H7 (cell line): ENCODE measurements at regions not wholly inside any gene's neighbourhood (a gene's known extent, or its start where the extent isn't known, plus 50 kb on each side); places are given as distances from the start of the nearest gene placed in this dataset.
"Not testable (repeated sequence)": the region's sequence is repeated elsewhere in the genome, so short reads cannot be mapped to it uniquely, and the experiment has no call there.

Experiments used
- DNase-seq: peaks from one replicate; pipeline ENCODE4 v3.0.0; 2012
- H3K27me3 ChIP-seq: 2 replicates; pipeline ENCODE4 v1.6.0; 2011; ENCODE audit warnings: mild to moderate bottlenecking, low read length; ENCODE audit not compliant: control insufficient read depth, insufficient read depth
- H3K36me3 ChIP-seq: replicated peaks from 2 replicates; pipeline ENCODE4 v1.5.1; 2011; ENCODE audit warnings: low read length; ENCODE audit not compliant: control insufficient read depth, insufficient read depth
- H3K4me3 ChIP-seq: 2 replicates; pipeline ENCODE4 v1.5.1; 2011; ENCODE audit warnings: low read depth, mild to moderate bottlenecking, control low read depth, low read length, moderate library complexity; ENCODE audit not compliant: insufficient read depth

GRCh38 chr1:198848206-198848605 lies 209.4 kb downstream of the PTPRC start:
- Histone ChIP-seq H3K36me3 (no peaks in the 10 kb centered on the region), H3K27me3 (no peaks in the 10 kb centered on the region), H3K4me3 (no peak overlapping the region)
- DNase-seq, result no peak

GRCh38 chr1:198848649-198849048 lies 209.8 kb downstream of the PTPRC start:
- Histone ChIP-seq H3K4me3 (no peak overlapping the region), H3K36me3 (no peaks in the 10 kb centered on the region), H3K27me3 (no peaks in the 10 kb centered on the region)
- DNase-seq, result no peak

- Histone ChIP-seq H3K36me3 (no peaks in the 10 kb centered on the region), H3K27me3 (no peaks in the 10 kb centered on the region), H3K4me3 (no peak overlapping the region)
- DNase-seq, result no peak
Observed at GRCh38 chr1:198849093-198849492, 210.3 kb downstream of the PTPRC start.

DNA sequence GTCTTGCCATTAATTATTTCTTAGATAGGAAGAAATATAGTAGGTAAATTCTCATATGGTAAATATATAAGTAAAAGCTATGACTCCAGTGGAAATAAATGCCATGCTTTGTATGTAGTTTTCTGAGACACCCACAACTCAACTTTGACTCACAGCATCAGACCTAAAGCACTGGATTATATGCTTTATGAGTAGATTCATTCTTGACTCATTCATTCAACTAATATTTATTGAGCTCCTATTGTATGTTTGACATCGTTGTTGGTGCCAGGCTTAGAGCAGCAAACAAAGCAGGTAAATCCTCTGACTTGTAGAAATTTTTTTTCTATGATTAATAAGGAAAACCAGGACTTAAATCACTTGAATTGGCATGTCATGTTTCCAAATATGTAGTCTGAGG lies 211.4 kb downstream of the PTPRC start:
- Histone ChIP-seq H3K4me3 (no peak overlapping the region), H3K27me3 (no peaks in the 10 kb centered on the region), H3K36me3 (no peaks in the 10 kb centered on the region)
- no peak for DNase-seq

DNA sequence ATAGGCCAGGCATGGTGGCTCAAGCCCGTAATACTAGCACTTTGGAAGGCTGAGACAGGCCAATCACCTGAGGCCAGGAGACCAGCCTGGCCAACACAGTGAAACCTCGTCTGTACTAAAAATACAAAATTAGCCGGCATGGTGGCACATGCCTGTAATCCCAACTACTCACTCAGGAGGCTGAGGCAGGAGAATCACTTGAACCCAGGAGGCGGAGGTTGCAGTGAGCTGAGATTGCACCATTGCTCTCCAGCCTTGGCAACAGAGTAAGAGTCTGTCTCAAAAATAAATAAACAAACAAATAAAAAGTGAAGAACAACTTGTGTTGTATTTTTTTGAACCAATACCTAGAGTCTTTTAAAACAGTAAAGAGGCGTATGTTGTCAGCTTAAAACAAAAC lies 212.1 kb downstream of the PTPRC start:
- H3K4me3 ChIP-seq, DNase-seq, H3K27me3 ChIP-seq, H3K36me3 ChIP-seq: not testable (repeated sequence)

- DNase-seq, result no peak
- Histone ChIP-seq H3K36me3 (no peaks in the 10 kb centered on the region), H3K4me3 (no peak overlapping the region), H3K27me3 (no peaks in the 10 kb centered on the region)
Observed at GRCh38 chr1:198856601-198857000, 217.8 kb downstream of the PTPRC start.

GRCh38 chr1:198858033-198858432 lies 219.2 kb downstream of the PTPRC start:
- Histone ChIP-seq H3K36me3 (no peaks in the 10 kb centered on the region), H3K4me3 (no peak overlapping the region), H3K27me3 (no peaks in the 10 kb centered on the region)
- no peak for DNase-seq

- DNase-seq, result no peak
- Histone ChIP-seq H3K27me3 (no peaks in the 10 kb centered on the region), H3K4me3 (no peak overlapping the region), H3K36me3 (no peaks in the 10 kb centered on the region)
Observed at GRCh38 chr1:198860371-198860770, 221.5 kb downstream of the PTPRC start.

- H3K36me3 ChIP-seq, result no peaks in the 10 kb centered on the region
- no peaks in the 10 kb centered on the region for H3K27me3 ChIP-seq
- DNase-seq, result no peak
- no peak overlapping the region for H3K4me3 ChIP-seq
Observed at GRCh38 chr1:198861636-198862035, 222.8 kb downstream of the PTPRC start.

DNA sequence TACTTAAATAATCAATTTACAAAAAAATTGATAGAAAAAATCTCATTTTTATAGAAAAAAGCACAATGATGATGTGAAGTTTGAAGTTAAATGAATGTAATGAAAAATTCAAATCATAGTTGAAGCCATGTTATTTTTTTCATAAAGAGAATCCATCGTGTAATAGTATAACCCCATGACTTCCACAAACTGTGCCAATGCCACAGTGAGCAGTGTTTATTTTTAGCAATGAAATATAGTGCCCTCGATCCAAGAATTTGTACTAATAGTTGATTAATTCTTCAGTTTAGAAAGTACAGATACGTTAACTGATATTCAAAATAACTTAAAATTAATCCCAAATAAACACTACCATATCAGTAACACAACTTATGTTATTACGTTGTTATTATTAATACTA lies 225.9 kb downstream of the PTPRC start:
- no peaks in the 10 kb centered on the region for H3K27me3 ChIP-seq
- no peaks in the 10 kb centered on the region for H3K36me3 ChIP-seq
- DNase-seq, result no peak
- H3K4me3 ChIP-seq, result no peak overlapping the region

DNA sequence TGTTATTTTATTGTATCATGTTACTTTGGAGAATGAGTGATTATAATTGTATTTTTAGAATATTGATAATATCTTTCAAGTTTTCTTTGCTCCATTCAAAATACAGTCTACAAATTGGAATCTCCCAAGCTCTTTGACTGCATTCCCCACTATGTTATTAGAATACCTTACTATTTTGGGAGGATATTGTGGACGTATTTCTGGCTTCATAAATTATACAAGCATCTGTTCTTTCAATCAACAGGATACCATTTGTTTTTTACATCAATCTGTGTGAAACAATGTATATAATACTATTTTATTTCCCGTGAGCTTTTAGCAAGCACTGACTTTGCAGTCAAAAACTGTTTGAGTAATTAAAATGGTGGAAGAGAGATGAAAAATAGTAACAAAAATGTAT lies 226.5 kb downstream of the PTPRC start:
- Histone ChIP-seq H3K4me3 (no peak overlapping the region), H3K27me3 (no peaks in the 10 kb centered on the region), H3K36me3 (no peaks in the 10 kb centered on the region)
- no peak for DNase-seq

DNA sequence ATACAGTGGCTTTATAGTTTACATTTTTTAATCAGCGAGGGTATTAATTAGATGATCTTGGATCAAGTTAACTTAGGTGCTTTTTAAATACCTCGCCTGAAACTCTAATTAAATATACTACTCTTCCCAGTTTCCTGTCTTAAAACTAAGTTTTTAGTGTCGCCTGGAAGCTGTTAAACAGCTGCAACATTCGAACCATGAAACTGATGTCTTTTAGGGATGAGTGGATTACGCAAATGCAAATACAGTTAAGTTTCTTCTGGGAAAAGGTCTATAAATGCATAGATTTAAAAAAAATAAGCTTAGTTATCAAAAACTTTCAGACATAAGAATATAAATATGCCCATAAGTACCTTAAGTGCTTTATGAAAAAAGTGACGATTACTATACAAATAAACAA lies 228.3 kb downstream of the PTPRC start:
- no peak for DNase-seq
- Histone ChIP-seq H3K4me3 (no peak overlapping the region), H3K27me3 (no peaks in the 10 kb centered on the region), H3K36me3 (no peaks in the 10 kb centered on the region)

GRCh38 chr1:198873696-198874230 lies 234.9 kb downstream of the PTPRC start:
- no peak overlapping the region for H3K4me3 ChIP-seq
- DNase-seq, result no peak
- no peaks in the 10 kb centered on the region for H3K36me3 ChIP-seq
- H3K27me3 ChIP-seq, result no peaks in the 10 kb centered on the region

GRCh38 chr1:198876371-198876871 lies 237.6 kb downstream of the PTPRC start:
- no peak for DNase-seq
- Histone ChIP-seq H3K4me3 (no peak overlapping the region), H3K27me3 (no peaks in the 10 kb centered on the region), H3K36me3 (no peaks in the 10 kb centered on the region)

GRCh38 chr1:198878566-198878965 lies 239.7 kb downstream of the PTPRC start:
- Histone ChIP-seq H3K36me3 (no peaks in the 10 kb centered on the region), H3K4me3 (no peak overlapping the region), H3K27me3 (no peaks in the 10 kb centered on the region)
- no peak for DNase-seq

GRCh38 chr1:198879711-198880306 lies 241.0 kb downstream of the PTPRC start:
- Histone ChIP-seq H3K4me3 (no peak overlapping the region), H3K36me3 (no peaks in the 10 kb centered on the region), H3K27me3 (no peaks in the 10 kb centered on the region)
- no peak for DNase-seq
